ENCODE measurements at regions not wholly inside any gene's neighbourhood (a gene's known extent, or its start where the extent isn't known, plus 50 kb on each side); places are given as distances from the start of the nearest gene placed in this dataset.

DNA sequence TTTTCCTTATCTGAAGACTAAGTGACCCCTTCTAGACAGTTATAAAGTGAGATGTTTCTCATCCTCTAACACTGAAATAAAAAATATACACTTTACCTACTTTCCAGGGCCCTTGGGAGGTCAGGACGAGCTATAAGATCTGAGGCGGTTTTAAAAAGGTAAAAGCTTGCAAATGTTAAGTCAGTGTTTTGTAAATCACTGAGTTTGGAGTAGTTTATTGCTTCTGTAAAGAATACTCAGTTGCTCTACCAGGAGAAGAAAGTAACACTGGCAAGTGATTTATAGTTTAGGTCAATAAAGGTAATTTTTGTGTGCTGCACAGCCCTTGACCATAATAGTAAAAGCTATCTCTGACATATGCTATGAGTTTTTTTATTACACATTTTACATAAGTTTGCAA, 584.5 kb downstream of the TMTC2 start:
- TF ChIP-seq, protein P1, sequence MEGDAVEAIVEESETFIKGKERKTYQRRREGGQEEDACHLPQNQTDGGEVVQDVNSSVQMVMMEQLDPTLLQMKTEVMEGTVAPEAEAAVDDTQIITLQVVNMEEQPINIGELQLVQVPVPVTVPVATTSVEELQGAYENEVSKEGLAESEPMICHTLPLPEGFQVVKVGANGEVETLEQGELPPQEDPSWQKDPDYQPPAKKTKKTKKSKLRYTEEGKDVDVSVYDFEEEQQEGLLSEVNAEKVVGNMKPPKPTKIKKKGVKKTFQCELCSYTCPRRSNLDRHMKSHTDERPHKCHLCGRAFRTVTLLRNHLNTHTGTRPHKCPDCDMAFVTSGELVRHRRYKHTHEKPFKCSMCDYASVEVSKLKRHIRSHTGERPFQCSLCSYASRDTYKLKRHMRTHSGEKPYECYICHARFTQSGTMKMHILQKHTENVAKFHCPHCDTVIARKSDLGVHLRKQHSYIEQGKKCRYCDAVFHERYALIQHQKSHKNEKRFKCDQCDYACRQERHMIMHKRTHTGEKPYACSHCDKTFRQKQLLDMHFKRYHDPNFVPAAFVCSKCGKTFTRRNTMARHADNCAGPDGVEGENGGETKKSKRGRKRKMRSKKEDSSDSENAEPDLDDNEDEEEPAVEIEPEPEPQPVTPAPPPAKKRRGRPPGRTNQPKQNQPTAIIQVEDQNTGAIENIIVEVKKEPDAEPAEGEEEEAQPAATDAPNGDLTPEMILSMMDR (IDR thresholded peaks at IDR 0.05), result no peak
- TF ChIP-seq POLR2A (IDR thresholded peaks at IDR 0.05), result no peak
- TF ChIP-seq POLR2AphosphoS5 (IDR thresholded peaks at IDR 0.05), result no peak

All from sigmoid colon (tissue), 4 donors.